Left lung (tissue), 4 donors: ENCODE measurements at regions not wholly inside any gene's neighbourhood (a gene's known extent, or its start where the extent isn't known, plus 50 kb on each side); places are given as distances from the start of the nearest gene placed in this dataset.

ENCODE experiments used
- ATAC-seq: fragments of 200-7000 bp; cut with Tn5 transposase; one replicate; pipeline ENCODE4 v1.9.1; 2020; ENCODE audit warnings: moderate library complexity
- DNase-seq, 4 donors: peaks; one replicate each; pipeline ENCODE4 v3.0.0-alpha.2; 2013 to 2020
- H3K27ac ChIP-seq, 2 donors: fragments of 200-600 bp; sonication (generic) in 1 of 2; one replicate each; pipeline versions ENCODE4 v1.5.0 to v1.8.0; 2020 to 2021
- H3K27me3 ChIP-seq, 2 donors: fragments of 200-600 bp; sonication (generic) in 1 of 2; one replicate each; pipeline versions ENCODE4 v1.5.0 to v1.8.0; 2020 to 2021
- H3K36me3 ChIP-seq, 2 donors: fragments of 200-600 bp; sonication (generic) in 1 of 2; one replicate each; pipeline versions ENCODE4 v1.5.0 to v1.8.0; 2020 to 2021
- H3K4me1 ChIP-seq, 2 donors: fragments of 200-600 bp; one replicate each; pipeline ENCODE4 v1.8.0; 2021
- H3K4me3 ChIP-seq, 2 donors: fragments of 200-600 bp; sonication (generic) in 1 of 2; one replicate each; pipeline versions ENCODE4 v1.5.0 to v1.8.0; 2020 to 2021; ENCODE audit warnings: mild to moderate bottlenecking in 1 of 2
- H3K9me3 ChIP-seq, 2 donors: fragments of 200-600 bp; sonication (generic) in 1 of 2; one replicate each; pipeline versions ENCODE4 v1.5.0 to v1.8.0; 2020 to 2021
- CTCF ChIP-seq, 2 donors: fragments of 200-600 bp; sonication (generic) in 1 of 2; IDR thresholded peaks; one replicate each; pipeline versions ENCODE4 v1.5.0 to v1.8.0; 2021; ENCODE audit warnings: antibody characterized with exemption in 2 of 2
- intact Hi-C, 2 donors: fragments of 100-400 bp; cut with DNase I; formaldehyde crosslinking; loops; one replicate each; pipeline versions ENCODE4 v1.11.2 to v1.14.2; 2022
- donor health status: DM: no; HTN: yes; CAD: no.
- donor health status: DM: no; HTN: no; CAD: no.

GRCh38 chr3:99332276-99332675 lies 306.1 kb upstream of the COL8A1 start:
- Histone ChIP-seq H3K27ac (no peak overlapping the region), H3K4me3 (no peak overlapping the region), H3K4me1 (no peaks in the 10 kb centered on the region), H3K36me3 (no peaks in the 10 kb centered on the region), H3K9me3 (no peaks in the 10 kb centered on the region), H3K27me3 (no peaks in the 10 kb centered on the region)
- DNase-seq (no peak), ATAC-seq (no peak)
- intact Hi-C loops, result no loop called here
- no peak for TF ChIP-seq CTCF (IDR thresholded peaks at IDR 0.05)

- Histone ChIP-seq H3K36me3 (no peaks in the 10 kb centered on the region), H3K9me3 (no peaks in the 10 kb centered on the region), H3K27ac (no peak overlapping the region), H3K27me3 (no peaks in the 10 kb centered on the region), H3K4me3 (no peak overlapping the region), H3K4me1 (no peaks in the 10 kb centered on the region)
- no peak for DNase-seq
- no peak for ATAC-seq
- intact Hi-C loops, result no loop called here
- no peak for TF ChIP-seq CTCF (IDR thresholded peaks at IDR 0.05)
Observed at GRCh38 chr3:99330924-99331532, 307.4 kb upstream of the COL8A1 start.

GRCh38 chr3:99330281-99330680 lies 308.1 kb upstream of the COL8A1 start:
- H3K27me3 ChIP-seq, result no peaks in the 10 kb centered on the region
- ATAC-seq (no peak), DNase-seq (no peak)
- H3K4me3 ChIP-seq, result no peak overlapping the region
- no peaks in the 10 kb centered on the region for H3K9me3 ChIP-seq
- TF ChIP-seq CTCF (IDR thresholded peaks at IDR 0.05), result no peak
- H3K36me3 ChIP-seq, result no peaks in the 10 kb centered on the region
- H3K4me1 ChIP-seq, result no peaks in the 10 kb centered on the region
- H3K27ac ChIP-seq, result no peak overlapping the region
- intact Hi-C loops, result no loop called here

- H3K4me1 ChIP-seq, result no peaks in the 10 kb centered on the region
- no peak for TF ChIP-seq CTCF (IDR thresholded peaks at IDR 0.05)
- H3K36me3 ChIP-seq, result no peaks in the 10 kb centered on the region
- H3K27me3 ChIP-seq, result no peaks in the 10 kb centered on the region
- no peak for DNase-seq
- no peak overlapping the region for H3K27ac ChIP-seq
- intact Hi-C loops, result no loop called here
- ATAC-seq, result no peak
- H3K4me3 ChIP-seq, result no peak overlapping the region
- no peaks in the 10 kb centered on the region for H3K9me3 ChIP-seq
Observed at GRCh38 chr3:99325402-99325801, 313.0 kb upstream of the COL8A1 start.

GRCh38 chr3:99324636-99325203 lies 313.7 kb upstream of the COL8A1 start:
- H3K36me3 ChIP-seq, result no peaks in the 10 kb centered on the region
- no peak overlapping the region for H3K27ac ChIP-seq
- no peak for TF ChIP-seq CTCF (IDR thresholded peaks at IDR 0.05)
- H3K27me3 ChIP-seq, result no peaks in the 10 kb centered on the region
- no peaks in the 10 kb centered on the region for H3K9me3 ChIP-seq
- intact Hi-C loops, result no loop called here
- no peak for ATAC-seq
- no peaks in the 10 kb centered on the region for H3K4me1 ChIP-seq
- DNase-seq, result no peak
- no peak overlapping the region for H3K4me3 ChIP-seq
